ENCODE measurements at regions not wholly inside any gene's neighbourhood (a gene's known extent, or its start where the extent isn't known, plus 50 kb on each side); places are given as distances from the start of the nearest gene placed in this dataset.

- TF ChIP-seq CTCF (conservative IDR thresholded peaks at IDR 0.05) (no peak), ZFX (IDR thresholded peaks at IDR 0.05) (no peak)
Measured at GRCh38 chr5:124683917-124684555, 62.4 kb downstream of the ZNF608 start.
